HepG2 (cell line): ENCODE measurements at regions not wholly inside any gene's neighbourhood (a gene's known extent, or its start where the extent isn't known, plus 50 kb on each side); places are given as distances from the start of the nearest gene placed in this dataset.

ENCODE experiments used
- ATAC-seq: fragments of 200-7000 bp; cut with Tn5 transposase; 3 replicates; pipeline ENCODE4 v1.9.1; 2020; ENCODE audit warnings: mild to moderate bottlenecking, moderate library complexity
- BruUV-seq: library from RNA; stranded (reverse); fragments of 400-500 nt; replicated peaks from 2 replicates; lab custom pipeline; 2021; lab: Mats Ljungman, UMichigan
- CTCF ChIA-PET: fragments of 300-600 bp; formaldehyde crosslinking; extraction: SDS; loops from one replicate; lab custom pipeline; 2021; ENCODE audit warnings: low total read pairs, inconsistent platforms, low intra/inter-chr PET ratio; lab: Yijun Ruan, JAX
- POLR2A ChIA-PET: fragments of 350-600 bp; sonication (Branson Sonifier 250); formaldehyde crosslinking; loops from one replicate; lab custom pipeline; 2020; ENCODE audit warnings: antibody characterized with exemption, inconsistent platforms; lab: Yijun Ruan, JAX
- DNase-seq: peaks from one replicate; pipeline ENCODE4 v3.0.0-alpha.2; 2015; ENCODE audit warnings: low spot score
- FAIRE-seq: peaks from 3 replicates; lab custom pipeline; 2011; peaks lifted over from hg19 to GRCh38; lab: Jason Lieb, UNC
- H2AFZ ChIP-seq: one replicate; pipeline ENCODE4 v1.6.1; 2011; ENCODE audit warnings: low read length, inconsistent platforms
- H3K27ac ChIP-seq: fragments of 300-600 bp; 3 replicates; pipeline ENCODE4 v1.8.0; 2011; ENCODE audit warnings: mixed run types, mild to moderate bottlenecking, mixed read lengths, low read length, inconsistent platforms; ENCODE audit not compliant: insufficient read depth; ENCODE audit errors: extremely low read length
- H3K27me3 ChIP-seq, 2 experiments: fragments of 200-600 bp in 1 of 2; 2 replicates in 1 of 2; 3 replicates in 1 of 2; pipeline versions ENCODE4 v1.6.0 to v1.8.0; 2011; ENCODE audit warnings: low read length in 2 of 2, mild to moderate bottlenecking in 2 of 2, moderate library complexity in 2 of 2, inconsistent platforms in 1 of 2; ENCODE audit not compliant: insufficient read depth in 2 of 2, control insufficient read depth in 1 of 2
- H3K36me3 ChIP-seq, 2 experiments: fragments of 200-600 bp in 1 of 2; replicated peaks in 1 of 2; 2 replicates in 1 of 2; 3 replicates in 1 of 2; pipeline versions ENCODE4 v1.5.1 to v1.8.0; 2011; ENCODE audit warnings: low read length in 2 of 2, inconsistent platforms in 1 of 2; ENCODE audit not compliant: insufficient read depth in 2 of 2, control insufficient read depth in 1 of 2
- H3K4me1 ChIP-seq: 2 replicates; pipeline ENCODE4 v1.5.1; 2012; ENCODE audit warnings: low read length, inconsistent platforms; ENCODE audit not compliant: insufficient read depth
- H3K4me2 ChIP-seq: 2 replicates; pipeline ENCODE4 v1.6.0; 2011; ENCODE audit warnings: low read depth, low read length, inconsistent platforms
- H3K4me3 ChIP-seq, 3 experiments: fragments of 200-600 bp in 1 of 3; sonication (generic), shearing (Covaris generic) in 1 of 3; replicated peaks in 1 of 3; 2 replicates each; pipeline ENCODE4 v1.5.1; 2011 to 2016; ENCODE audit warnings: low read length in 3 of 3, inconsistent platforms in 2 of 3, low read depth in 2 of 3, mild to moderate bottlenecking in 2 of 3, control low read depth in 1 of 3, mixed read lengths in 1 of 3; ENCODE audit not compliant: insufficient read depth in 1 of 3
- H3K79me2 ChIP-seq: one replicate; pipeline ENCODE4 v1.6.1; 2011; ENCODE audit warnings: low read length, inconsistent platforms; ENCODE audit not compliant: insufficient read depth
- H3K9ac ChIP-seq: 2 replicates; pipeline ENCODE4 v1.6.0; 2011; ENCODE audit warnings: mild to moderate bottlenecking, low read depth, low read length, inconsistent platforms; ENCODE audit not compliant: insufficient read depth
- H3K9me3 ChIP-seq: 2 replicates; pipeline ENCODE4 v1.5.1; 2012; ENCODE audit warnings: mild to moderate bottlenecking, low read length
- H4K20me1 ChIP-seq: 2 replicates; pipeline ENCODE4 v1.6.0; 2011; ENCODE audit warnings: inconsistent platforms, mild to moderate bottlenecking, low read length, moderate library complexity; ENCODE audit not compliant: insufficient read depth
- BCL3 ChIP-seq: sonication (generic); formaldehyde crosslinking; IDR thresholded peaks from 2 replicates; pipeline ENCODE4 v1.5.1; 2020; ENCODE audit warnings: mild to moderate bottlenecking, missing genetic modification reagents, moderate library complexity
- JUND ChIP-seq: sonication (generic); formaldehyde crosslinking; IDR thresholded peaks from 2 replicates; pipeline ENCODE4 v1.8.0; 2022; ENCODE audit warnings: mild to moderate bottlenecking, missing genetic modification reagents
- SALL1 ChIP-seq: sonication (generic); formaldehyde crosslinking; IDR thresholded peaks from 2 replicates; pipeline ENCODE4 v1.8.0; 2022; ENCODE audit warnings: mild to moderate bottlenecking, missing genetic modification reagents
- YEATS2 ChIP-seq: sonication (generic); formaldehyde crosslinking; IDR thresholded peaks from 2 replicates; pipeline ENCODE4 v1.4.0; 2020; ENCODE audit warnings: missing genetic modification reagents, borderline replicate concordance
- ZBTB8A ChIP-seq: sonication (generic); formaldehyde crosslinking; IDR thresholded peaks from 2 replicates; pipeline ENCODE4 v1.4.0; 2020; ENCODE audit warnings: mild to moderate bottlenecking, low read depth, missing genetic modification reagents, borderline replicate concordance
- ZGPAT ChIP-seq: IDR thresholded peaks from 2 replicates; pipeline ENCODE4 v1.6.1; 2016; ENCODE audit warnings: mild to moderate bottlenecking
- ZNF260 ChIP-seq: sonication (generic); formaldehyde crosslinking; IDR thresholded peaks from 2 replicates; pipeline ENCODE4 v1.4.0; 2020; ENCODE audit warnings: missing genetic modification reagents, low read depth, mild to moderate bottlenecking, borderline replicate concordance
- ZNF382 ChIP-seq: sonication (generic); formaldehyde crosslinking; IDR thresholded peaks from 2 replicates; pipeline ENCODE4 v1.5.0; 2020; ENCODE audit warnings: missing genetic modification reagents, mild to moderate bottlenecking, borderline replicate concordance
- WGBS: methylation state at CpG from one replicate; pipeline ENCODE4 v1.1.6; 2017; ENCODE audit warnings: low lambda C conversion rate; 5-methylcytosine and 5-hydroxymethylcytosine counted together
- in situ Hi-C: cut with HindIII; loops from 2 replicates; pipeline ENCODE4 v1.10.0; 2017; ENCODE audit warnings: low pct_unique_long_range_greater_than_20kb; ENCODE audit not compliant: extremely low pct_ligation_motif_present
- intact Hi-C: fragments of 100-400 bp; cut with micrococcal nuclease; formaldehyde crosslinking; loops from one replicate; pipeline ENCODE4 v1.10.0; 2022; ENCODE audit not compliant: unreplicated experiment
- TF ChIP-seq, protein P1 (sequence below): sonication (generic); formaldehyde crosslinking; IDR thresholded peaks from 2 replicates; pipeline ENCODE4 v1.4.0; 2020; ENCODE audit warnings: missing genetic modification reagents; ENCODE audit errors: not compliant biosample characterization
- TF ChIP-seq, protein P2 (sequence below): sonication (generic); formaldehyde crosslinking; IDR thresholded peaks from 2 replicates; pipeline ENCODE4 v1.8.1; 2023; ENCODE audit warnings: mild to moderate bottlenecking, missing genetic modification reagents, borderline replicate concordance
- TF ChIP-seq, protein P3 (sequence below): sonication (generic); formaldehyde crosslinking; IDR thresholded peaks from 2 replicates; pipeline ENCODE4 v1.9.0; 2021; ENCODE audit warnings: missing genetic modification reagents, mild to moderate bottlenecking, borderline replicate concordance
- TF ChIP-seq, protein P4 (sequence below): sonication (generic); formaldehyde crosslinking; conservative IDR thresholded peaks from 2 replicates; pipeline ENCODE4 v1.5.0; 2020; ENCODE audit warnings: missing genetic modification reagents

DNA sequence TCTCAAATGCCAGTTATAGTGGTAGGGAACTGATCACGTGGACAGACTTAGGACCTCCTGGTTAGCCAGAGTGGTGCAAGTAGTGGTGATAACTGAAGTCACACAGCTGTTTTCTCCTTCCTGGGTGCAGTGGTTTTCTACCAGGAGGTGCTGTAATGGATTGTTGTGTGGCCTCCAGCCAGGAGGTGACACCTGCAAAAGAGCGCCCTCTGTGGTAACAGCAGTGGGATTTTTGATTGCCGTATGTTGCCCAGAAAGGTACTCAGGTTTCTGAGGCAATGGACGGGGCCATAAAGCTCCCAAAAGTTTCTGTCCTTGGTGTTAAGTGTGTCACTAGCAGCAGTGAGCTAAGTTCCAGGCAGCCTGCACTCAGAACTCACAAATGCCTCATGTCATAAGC is 1358.1 kb upstream of the DDX18 start:
- Histone ChIP-seq H3K9ac (no peak overlapping the region), H3K27ac (no peak overlapping the region), H3K79me2 (no peaks in the 10 kb centered on the region), H3K9me3 (peaks cover 92% of the 10 kb centered on the region), H3K36me3 (no peaks in the 10 kb centered on the region), H2AFZ (no peak overlapping the region), H3K4me3 (no peak overlapping the region), H3K27me3 (no peaks in the 10 kb centered on the region), H3K4me1 (no peaks in the 10 kb centered on the region), H3K4me2 (no peak overlapping the region), H4K20me1 (no peaks in the 10 kb centered on the region)
- BruUV-seq: no TSS peak
- FAIRE-seq (no peak), ATAC-seq (no peak), DNase-seq (no peak)
- ChIA-PET CTCF (no interaction called here), POLR2A (no interaction called here)
- intact Hi-C loops: no loop called here
- 31% methylated on average over 4 of the region's 4 CpGs for WGBS
- in situ Hi-C loops: no loop called here
- TF ChIP-seq, protein P1, sequence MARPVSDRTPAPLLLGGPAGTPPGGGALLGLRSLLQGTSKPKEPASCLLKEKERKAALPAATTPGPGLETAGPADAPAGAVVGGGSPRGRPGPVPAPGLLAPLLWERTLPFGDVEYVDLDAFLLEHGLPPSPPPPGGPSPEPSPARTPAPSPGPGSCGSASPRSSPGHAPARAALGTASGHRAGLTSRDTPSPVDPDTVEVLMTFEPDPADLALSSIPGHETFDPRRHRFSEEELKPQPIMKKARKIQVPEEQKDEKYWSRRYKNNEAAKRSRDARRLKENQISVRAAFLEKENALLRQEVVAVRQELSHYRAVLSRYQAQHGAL (CRISPR knock-in tag): no peak
- TF ChIP-seq ZNF260 (CRISPR knock-in tag) (no peak), ZBTB8A (CRISPR knock-in tag) (no peak)

DNA sequence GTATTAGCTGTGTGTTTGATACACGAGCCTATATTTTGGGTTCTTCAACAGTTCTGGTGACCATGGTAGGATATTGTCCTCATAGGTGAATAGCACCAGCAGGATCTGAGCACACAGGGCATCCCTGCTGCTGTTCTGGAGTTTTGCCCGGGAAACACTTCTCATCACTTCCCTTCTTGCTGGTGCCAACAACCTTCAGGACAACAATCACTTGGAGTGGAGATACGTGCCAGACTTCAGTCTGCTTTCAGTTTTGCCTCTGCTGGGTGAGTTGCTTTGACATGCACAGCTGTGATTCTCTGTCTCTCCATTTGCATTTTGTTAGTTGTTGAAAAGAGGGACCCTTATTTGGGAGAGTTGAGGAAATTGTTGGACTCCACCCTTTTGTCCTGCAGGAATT is 1347.2 kb upstream of the DDX18 start:
- H3K79me2 ChIP-seq: no peaks in the 10 kb centered on the region
- no peaks in the 10 kb centered on the region for H4K20me1 ChIP-seq
- 7% methylated on average over 3 of the region's 3 CpGs for WGBS
- DNase-seq (no peak), FAIRE-seq (no peak), ATAC-seq (no peak)
- H3K27ac ChIP-seq: no peak overlapping the region
- in situ Hi-C loops: no loop called here
- no peak overlapping the region for H3K9ac ChIP-seq
- H3K4me1 ChIP-seq: no peaks in the 10 kb centered on the region
- H3K4me3 ChIP-seq: no peak overlapping the region
- intact Hi-C loops: no loop called here
- no peak overlapping the region for H3K4me2 ChIP-seq
- BruUV-seq: no TSS peak
- H3K36me3 ChIP-seq: no peaks in the 10 kb centered on the region
- ChIA-PET POLR2A (no interaction called here), CTCF (no interaction called here)
- no peak overlapping the region for H2AFZ ChIP-seq
- peaks cover 87% of the 10 kb centered on the region for H3K9me3 ChIP-seq
- H3K27me3 ChIP-seq: no peaks in the 10 kb centered on the region
- TF ChIP-seq ZNF382 (CRISPR knock-in tag): no peak
- TF ChIP-seq, protein P2, sequence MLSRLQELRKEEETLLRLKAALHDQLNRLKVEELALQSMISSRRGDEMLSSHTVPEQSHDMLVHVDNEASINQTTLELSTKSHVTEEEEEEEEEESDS: no peak
- TF ChIP-seq JUND: no peak
- no peak for TF ChIP-seq ZGPAT (CRISPR knock-in tag)
- TF ChIP-seq, protein P3, sequence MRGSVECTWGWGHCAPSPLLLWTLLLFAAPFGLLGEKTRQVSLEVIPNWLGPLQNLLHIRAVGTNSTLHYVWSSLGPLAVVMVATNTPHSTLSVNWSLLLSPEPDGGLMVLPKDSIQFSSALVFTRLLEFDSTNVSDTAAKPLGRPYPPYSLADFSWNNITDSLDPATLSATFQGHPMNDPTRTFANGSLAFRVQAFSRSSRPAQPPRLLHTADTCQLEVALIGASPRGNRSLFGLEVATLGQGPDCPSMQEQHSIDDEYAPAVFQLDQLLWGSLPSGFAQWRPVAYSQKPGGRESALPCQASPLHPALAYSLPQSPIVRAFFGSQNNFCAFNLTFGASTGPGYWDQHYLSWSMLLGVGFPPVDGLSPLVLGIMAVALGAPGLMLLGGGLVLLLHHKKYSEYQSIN: no peak
- TF ChIP-seq, protein P4, sequence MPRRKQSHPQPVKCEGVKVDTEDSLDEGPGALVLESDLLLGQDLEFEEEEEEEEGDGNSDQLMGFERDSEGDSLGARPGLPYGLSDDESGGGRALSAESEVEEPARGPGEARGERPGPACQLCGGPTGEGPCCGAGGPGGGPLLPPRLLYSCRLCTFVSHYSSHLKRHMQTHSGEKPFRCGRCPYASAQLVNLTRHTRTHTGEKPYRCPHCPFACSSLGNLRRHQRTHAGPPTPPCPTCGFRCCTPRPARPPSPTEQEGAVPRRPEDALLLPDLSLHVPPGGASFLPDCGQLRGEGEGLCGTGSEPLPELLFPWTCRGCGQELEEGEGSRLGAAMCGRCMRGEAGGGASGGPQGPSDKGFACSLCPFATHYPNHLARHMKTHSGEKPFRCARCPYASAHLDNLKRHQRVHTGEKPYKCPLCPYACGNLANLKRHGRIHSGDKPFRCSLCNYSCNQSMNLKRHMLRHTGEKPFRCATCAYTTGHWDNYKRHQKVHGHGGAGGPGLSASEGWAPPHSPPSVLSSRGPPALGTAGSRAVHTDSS (CRISPR knock-in tag): no peak
- TF ChIP-seq BCL3 (CRISPR knock-in tag): no peak
- TF ChIP-seq YEATS2 (CRISPR knock-in tag): no peak
- TF ChIP-seq SALL1 (CRISPR knock-in tag): no peak
